Motor neuron (in vitro differentiated cells): ENCODE measurements at regions not wholly inside any gene's neighbourhood (a gene's known extent, or its start where the extent isn't known, plus 50 kb on each side); places are given as distances from the start of the nearest gene placed in this dataset.

Source experiments
- ATAC-seq, 8 experiments: fragments of 200-7000 bp; cut with Tn5 transposase; replicated peaks in 6 of 8; 2 replicates each; pipeline ENCODE4 v1.8.0; 2021; ENCODE audit warnings: mild to moderate bottlenecking in 8 of 8, moderate library complexity in 8 of 8
- H3K27ac ChIP-seq, 2 donors: fragments of 250-450 bp; sonication (Bioruptor Pico); 2 replicates each; pipeline ENCODE4 v1.9.0; 2021; ENCODE audit warnings: antibody characterized with exemption in 2 of 2, mild to moderate bottlenecking in 2 of 2, moderate library complexity in 1 of 2
- H3K4me1 ChIP-seq, 2 donors: fragments of 250-450 bp; sonication (Bioruptor Pico); replicated peaks in 1 of 2; 2 replicates each; pipeline ENCODE4 v1.6.1; 2021; ENCODE audit warnings: antibody characterized with exemption in 2 of 2, mild to moderate bottlenecking in 2 of 2, moderate library complexity in 1 of 2
- H3K4me3 ChIP-seq, 5 donors: fragments of 250-450 bp; sonication (Bioruptor Pico); 2 replicates each; pipeline ENCODE4 v1.9.0; 2021; ENCODE audit warnings: antibody characterized with exemption in 5 of 5, mild to moderate bottlenecking in 5 of 5, moderate library complexity in 4 of 5
- WGBS, 10 experiments: fragments of 450-650 bp; shearing (Covaris generic); methylation state at CpG; one replicate each; pipeline ENCODE4 v1.0.0; 2022; 5-methylcytosine and 5-hydroxymethylcytosine counted together
- in situ Hi-C, 9 experiments: fragments of 400-800 bp; cut with MboI; loops; one replicate each; pipeline ENCODE4 v1.15.0; 2021; ENCODE audit warnings: low sequenced_read_pairs in 9 of 9, low pct_unique_long_range_greater_than_20kb in 2 of 9; ENCODE audit not compliant: unreplicated experiment in 9 of 9

GRCh38 chr14:105863296-105864108, 337.1 kb downstream of the TMEM121 start:
- 0 to 90% (median 63%) methylated on average over 1 to 9 of the region's 25 CpGs; no CpG with 5 or more reads in 2 of the 10 experiments for WGBS, 10 experiments
- H3K4me3 ChIP-seq = no peak overlapping the region
- in situ Hi-C loops = no loop called here
- no peak for ATAC-seq
- H3K4me1 ChIP-seq = no peaks in the 10 kb centered on the region
- no peak overlapping the region for H3K27ac ChIP-seq

GRCh38 chr14:105864116-105864515, 337.7 kb downstream of the TMEM121 start:
- in situ Hi-C loops = no loop called here
- Histone ChIP-seq H3K4me3 (no peak overlapping the region), H3K27ac (no peak overlapping the region), H3K4me1 (no peaks in the 10 kb centered on the region)
- ATAC-seq = no peak
- WGBS, 10 experiments = 17 to 88% (median 56%) methylated on average over 2 to 11 of the region's 13 CpGs; no CpG with 5 or more reads in 5 of the 10 experiments

- H3K4me1 ChIP-seq = no peaks in the 10 kb centered on the region
- no peak overlapping the region for H3K27ac ChIP-seq
- WGBS, 10 experiments = 63 to 80% methylated on average over 1 to 4 of the region's 19 CpGs; no CpG with 5 or more reads in 8 of the 10 experiments
- ATAC-seq = no peak
- in situ Hi-C loops = no loop called here
- no peak overlapping the region for H3K4me3 ChIP-seq
Observed at GRCh38 chr14:105864651-105865265, 338.4 kb downstream of the TMEM121 start.

- Histone ChIP-seq H3K27ac (no peak overlapping the region), H3K4me1 (no peaks in the 10 kb centered on the region), H3K4me3 (no peak overlapping the region)
- no peak for ATAC-seq
- in situ Hi-C loops = no loop called here
- WGBS, 10 experiments = 27 to 87% (median 55%) methylated on average over 2 to 4 of the region's 15 CpGs; no CpG with 5 or more reads in 6 of the 10 experiments
Observed at GRCh38 chr14:105865266-105865903, 339.0 kb downstream of the TMEM121 start.

GRCh38 chr14:105865904-105866840, 339.8 kb downstream of the TMEM121 start:
- no peaks in the 10 kb centered on the region for H3K4me1 ChIP-seq
- no peak for ATAC-seq
- H3K4me3 ChIP-seq = no peak overlapping the region
- 43 to 90% (median 68%) methylated on average over 2 to 6 of the region's 32 CpGs; no CpG with 5 or more reads in 6 of the 10 experiments for WGBS, 10 experiments
- H3K27ac ChIP-seq = no peak overlapping the region
- in situ Hi-C loops = no loop called here

GRCh38 chr14:105866841-105867321, 340.5 kb downstream of the TMEM121 start:
- Histone ChIP-seq H3K4me3 (no peak overlapping the region), H3K4me1 (no peaks in the 10 kb centered on the region), H3K27ac (no peak overlapping the region)
- in situ Hi-C loops = no loop called here
- no peak for ATAC-seq
- no CpG with 5 or more reads among the region's 12 CpGs for WGBS, 10 experiments

GRCh38 chr14:105867961-105868599, 341.7 kb downstream of the TMEM121 start:
- no peaks in the 10 kb centered on the region for H3K4me1 ChIP-seq
- 5 to 50% (median 15%) methylated on average over 1 to 4 of the region's 29 CpGs; no CpG with 5 or more reads in 6 of the 10 experiments for WGBS, 10 experiments
- no peak overlapping the region for H3K27ac ChIP-seq
- ATAC-seq = no peak
- H3K4me3 ChIP-seq = no peak overlapping the region
- in situ Hi-C loops = no loop called here

GRCh38 chr14:105871590-105871989, 345.2 kb downstream of the TMEM121 start:
- H3K4me3 ChIP-seq = no peak overlapping the region
- 0 to 61% (median 4%) methylated on average over 1 to 3 of the region's 3 CpGs for WGBS, 10 experiments
- no peak for ATAC-seq
- no peaks in the 10 kb centered on the region for H3K4me1 ChIP-seq
- in situ Hi-C loops = no loop called here
- H3K27ac ChIP-seq = no peak overlapping the region

GRCh38 chr14:105873870-105874512, 347.6 kb downstream of the TMEM121 start:
- H3K4me3 ChIP-seq = no peak overlapping the region
- 2 to 49% (median 14%) methylated on average over 3 to 4 of the region's 4 CpGs for WGBS, 10 experiments
- no peak for ATAC-seq
- H3K27ac ChIP-seq = no peak overlapping the region
- H3K4me1 ChIP-seq = no peaks in the 10 kb centered on the region
- in situ Hi-C loops = no loop called here

GRCh38 chr14:105876158-105876557, 349.8 kb downstream of the TMEM121 start:
- no peak for ATAC-seq
- no peak overlapping the region for H3K27ac ChIP-seq
- H3K4me1 ChIP-seq = no peaks in the 10 kb centered on the region
- WGBS, 10 experiments = 0 to 82% (median 51%) methylated on average over 1 to 4 of the region's 4 CpGs
- no peak overlapping the region for H3K4me3 ChIP-seq
- in situ Hi-C loops = no loop called here

GRCh38 chr14:105876829-105877228, 350.4 kb downstream of the TMEM121 start:
- Histone ChIP-seq H3K4me1 (no peaks in the 10 kb centered on the region), H3K27ac (no peak overlapping the region), H3K4me3 (no peak overlapping the region)
- WGBS, 10 experiments = 10 to 90% (median 58%) methylated on average over 1 to 8 of the region's 8 CpGs; no CpG with 5 or more reads in 1 of the 10 experiments
- no peak for ATAC-seq
- in situ Hi-C loops = no loop called here

GRCh38 chr14:105877645-105878044, 351.3 kb downstream of the TMEM121 start:
- no peak for ATAC-seq
- no peak overlapping the region for H3K27ac ChIP-seq
- H3K4me3 ChIP-seq = no peak overlapping the region
- in situ Hi-C loops = no loop called here
- WGBS, 10 experiments = 19 to 76% (median 47%) methylated on average over 2 to 9 of the region's 9 CpGs; no CpG with 5 or more reads in 1 of the 10 experiments
- H3K4me1 ChIP-seq = no peaks in the 10 kb centered on the region
